K562 (cell line): ENCODE measurements at regions not wholly inside any gene's neighbourhood (a gene's known extent, or its start where the extent isn't known, plus 50 kb on each side); places are given as distances from the start of the nearest gene placed in this dataset.

Experiments used
- CSDE1 ChIP-seq, 2 experiments: fragments of 450-650 bp; IDR thresholded peaks; 2 replicates each; pipeline ENCODE4 v1.6.1; 2016; ENCODE audit warnings: mild to moderate bottlenecking in 1 of 2
- E2F5 ChIP-seq: sonication (generic); formaldehyde crosslinking; IDR thresholded peaks from 2 replicates; pipeline ENCODE4 v1.8.0; 2022; ENCODE audit warnings: mild to moderate bottlenecking, missing genetic modification reagents
- ELF4 ChIP-seq: fragments of 450-650 bp; formaldehyde crosslinking; IDR thresholded peaks from 2 replicates; pipeline ENCODE4 v1.4.0; 2022; ENCODE audit warnings: missing genetic modification characterization
- ELK1 ChIP-seq: sonication (generic); formaldehyde crosslinking; IDR thresholded peaks from 2 replicates; pipeline ENCODE4 v1.8.1; 2022; ENCODE audit warnings: missing genetic modification reagents
- EZH2 ChIP-seq: IDR thresholded peaks from 2 replicates; pipeline ENCODE4 v1.6.1; 2012; ENCODE audit warnings: low read depth, mild to moderate bottlenecking, inconsistent platforms, low read length, borderline replicate concordance
- MAFK ChIP-seq: IDR thresholded peaks from 2 replicates; pipeline ENCODE4 v1.6.1; 2011; ENCODE audit warnings: low read length, improper control_type of control experiment
- NFIC ChIP-seq: fragments of 450-650 bp; IDR thresholded peaks from 2 replicates; pipeline ENCODE4 v1.6.1; 2017; ENCODE audit warnings: mild to moderate bottlenecking, inconsistent platforms
- POLR2A ChIP-seq: fragments of 450-650 bp; conservative IDR thresholded peaks from 2 replicates; pipeline ENCODE4 v1.6.1; 2016
- SP1 ChIP-seq: sonication (generic); formaldehyde crosslinking; IDR thresholded peaks from 2 replicates; pipeline ENCODE4 v1.8.1; 2022; ENCODE audit warnings: mild to moderate bottlenecking, missing genetic modification reagents
- SPI1 ChIP-seq: IDR thresholded peaks from 2 replicates; pipeline ENCODE4 v1.6.1; 2011; ENCODE audit warnings: low read depth, low read length, control low read depth, borderline replicate concordance
- TRIM28 ChIP-seq: fragments of 450-650 bp; IDR thresholded peaks from 2 replicates; pipeline ENCODE4 v1.6.1; 2017
- ZBTB49 ChIP-seq: sonication (generic); formaldehyde crosslinking; IDR thresholded peaks from 2 replicates; pipeline ENCODE4 v1.8.0; 2022; ENCODE audit warnings: missing genetic modification reagents, mild to moderate bottlenecking, borderline replicate concordance

DNA sequence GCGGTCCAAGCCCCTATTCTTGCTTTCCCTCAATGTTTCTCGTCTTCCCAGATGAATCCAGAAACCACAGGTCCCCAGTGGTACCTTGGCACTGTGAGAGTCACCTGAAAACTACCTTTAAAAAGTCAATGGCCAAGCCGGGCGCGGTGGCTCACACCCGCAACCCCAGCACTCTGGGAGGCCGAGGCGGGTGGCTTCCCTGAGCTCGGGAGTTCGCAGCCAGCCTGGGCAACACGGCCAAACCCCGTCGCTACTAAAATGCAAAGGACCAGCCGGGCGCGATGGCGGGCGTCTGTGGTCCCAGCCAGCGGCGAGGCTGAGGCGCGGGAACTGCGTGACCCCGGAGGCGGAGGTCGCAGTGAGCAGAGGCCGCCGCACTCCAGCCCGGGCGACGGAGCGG lies 285.9 kb downstream of the CHL1 start:
- TF ChIP-seq CSDE1 (IDR thresholded peaks at IDR 0.05) (no peak), POLR2A (no peak), EZH2 (no peak), ZBTB49 (CRISPR knock-in tag) (no peak), ELF4 (no peak), TRIM28 (no peak), MAFK (no peak), ELK1 (CRISPR knock-in tag) (no peak), SP1 (no peak), NFIC (no peak), E2F5 (CRISPR knock-in tag) (no peak), SPI1 (no peak)
